Kidney epithelial cell (primary cell): ENCODE measurements at regions not wholly inside any gene's neighbourhood (a gene's known extent, or its start where the extent isn't known, plus 50 kb on each side); places are given as distances from the start of the nearest gene placed in this dataset.

ENCODE experiments used
- DNase-seq: peaks from one replicate; pipeline ENCODE4 v3.0.0-alpha.2; 2010; ENCODE audit warnings: low read depth
- H3K27me3 ChIP-seq: 2 replicates; pipeline ENCODE4 v1.6.0; 2011; ENCODE audit warnings: low read length; ENCODE audit not compliant: control insufficient read depth, insufficient read depth
- H3K36me3 ChIP-seq: 2 replicates; pipeline ENCODE4 v1.5.1; 2011; ENCODE audit warnings: low read length; ENCODE audit not compliant: control insufficient read depth, insufficient read depth
- H3K4me3 ChIP-seq: 2 replicates; pipeline ENCODE4 v1.5.1; 2011; ENCODE audit warnings: low read depth, mild to moderate bottlenecking, control low read depth, low read length
- TF ChIP-seq, protein P1 (sequence below): IDR thresholded peaks from 2 replicates; pipeline ENCODE4 v1.5.1; 2011; ENCODE audit warnings: mild to moderate bottlenecking, moderate library complexity, low read length, control low read depth, inconsistent platforms; ENCODE audit not compliant: insufficient read depth, poor library complexity, severe bottlenecking

DNA sequence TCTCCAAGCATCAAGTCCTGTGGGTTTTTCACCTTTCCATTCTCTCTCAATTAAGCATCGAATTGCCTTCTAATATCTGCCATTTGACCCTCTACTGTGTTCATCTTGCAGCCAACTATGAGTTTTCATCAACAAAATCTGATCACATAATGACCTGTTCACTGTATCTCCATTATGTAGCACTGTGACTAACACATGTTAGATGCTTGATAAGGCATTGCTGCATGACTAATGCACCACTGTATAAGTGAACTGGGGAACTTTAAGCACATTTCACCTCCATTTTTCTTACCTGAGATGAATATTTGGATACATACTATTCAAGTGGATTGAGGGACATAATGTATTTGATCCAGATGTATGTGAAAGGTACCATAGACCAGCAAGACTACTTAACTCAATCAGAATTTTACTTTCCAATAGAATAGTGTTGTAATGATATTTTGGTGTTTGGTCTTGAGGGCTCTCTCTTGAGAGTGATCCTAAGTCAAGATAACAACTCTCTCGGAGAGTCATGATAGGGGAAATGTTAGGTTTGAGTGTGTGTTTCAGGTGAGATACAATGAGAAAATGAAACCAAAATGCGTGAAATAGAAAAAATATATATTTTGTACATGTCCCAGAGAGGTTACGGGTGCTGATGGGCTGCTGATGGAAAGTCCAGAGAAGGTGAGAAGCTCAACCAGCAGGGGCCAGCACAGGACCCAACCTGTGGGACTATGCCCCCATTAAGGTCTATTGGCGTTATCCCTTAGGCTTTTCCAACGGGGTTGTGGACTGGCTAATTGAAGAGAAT, 60.2 kb upstream of the HS3ST1 start:
- TF ChIP-seq, protein P1, sequence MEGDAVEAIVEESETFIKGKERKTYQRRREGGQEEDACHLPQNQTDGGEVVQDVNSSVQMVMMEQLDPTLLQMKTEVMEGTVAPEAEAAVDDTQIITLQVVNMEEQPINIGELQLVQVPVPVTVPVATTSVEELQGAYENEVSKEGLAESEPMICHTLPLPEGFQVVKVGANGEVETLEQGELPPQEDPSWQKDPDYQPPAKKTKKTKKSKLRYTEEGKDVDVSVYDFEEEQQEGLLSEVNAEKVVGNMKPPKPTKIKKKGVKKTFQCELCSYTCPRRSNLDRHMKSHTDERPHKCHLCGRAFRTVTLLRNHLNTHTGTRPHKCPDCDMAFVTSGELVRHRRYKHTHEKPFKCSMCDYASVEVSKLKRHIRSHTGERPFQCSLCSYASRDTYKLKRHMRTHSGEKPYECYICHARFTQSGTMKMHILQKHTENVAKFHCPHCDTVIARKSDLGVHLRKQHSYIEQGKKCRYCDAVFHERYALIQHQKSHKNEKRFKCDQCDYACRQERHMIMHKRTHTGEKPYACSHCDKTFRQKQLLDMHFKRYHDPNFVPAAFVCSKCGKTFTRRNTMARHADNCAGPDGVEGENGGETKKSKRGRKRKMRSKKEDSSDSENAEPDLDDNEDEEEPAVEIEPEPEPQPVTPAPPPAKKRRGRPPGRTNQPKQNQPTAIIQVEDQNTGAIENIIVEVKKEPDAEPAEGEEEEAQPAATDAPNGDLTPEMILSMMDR: no peak
- Histone ChIP-seq H3K36me3 (no peaks in the 10 kb centered on the region), H3K4me3 (no peak overlapping the region), H3K27me3 (no peaks in the 10 kb centered on the region)
- no peak for DNase-seq

DNA sequence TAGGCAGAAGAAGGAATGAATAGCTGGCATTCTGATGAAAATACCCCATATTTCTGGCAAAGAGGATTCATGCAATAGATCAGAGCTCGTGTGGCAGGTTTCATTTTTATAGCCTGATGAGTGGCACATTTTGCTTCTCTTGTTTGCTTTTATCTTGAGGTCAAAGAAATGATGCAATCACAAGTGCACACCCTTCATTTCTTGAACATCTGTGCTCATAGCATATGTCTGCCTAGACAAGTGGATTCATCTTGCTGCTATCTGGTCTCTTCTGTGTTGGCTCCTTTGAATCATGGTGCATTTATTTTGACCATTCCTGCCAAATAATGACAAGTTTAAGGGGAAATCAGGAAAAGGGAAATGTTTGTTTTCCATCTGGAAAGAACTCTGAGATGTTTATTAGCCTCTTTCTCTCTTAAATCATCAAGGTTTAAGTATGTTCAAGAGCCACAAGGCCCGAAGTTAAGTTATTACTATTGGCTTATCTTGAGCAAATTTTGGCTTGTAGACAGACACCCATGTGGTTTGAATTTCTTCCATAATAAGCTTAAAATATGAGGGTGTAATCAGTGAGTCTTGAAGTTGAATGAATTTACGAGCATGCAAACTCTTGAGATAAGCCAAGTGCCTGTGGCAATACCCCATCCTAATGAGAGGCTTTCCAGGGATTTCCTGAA, 59.3 kb upstream of the HS3ST1 start:
- Histone ChIP-seq H3K36me3 (no peaks in the 10 kb centered on the region), H3K27me3 (no peaks in the 10 kb centered on the region), H3K4me3 (no peak overlapping the region)
- DNase-seq: no peak
- TF ChIP-seq, protein P1: no peak

DNA sequence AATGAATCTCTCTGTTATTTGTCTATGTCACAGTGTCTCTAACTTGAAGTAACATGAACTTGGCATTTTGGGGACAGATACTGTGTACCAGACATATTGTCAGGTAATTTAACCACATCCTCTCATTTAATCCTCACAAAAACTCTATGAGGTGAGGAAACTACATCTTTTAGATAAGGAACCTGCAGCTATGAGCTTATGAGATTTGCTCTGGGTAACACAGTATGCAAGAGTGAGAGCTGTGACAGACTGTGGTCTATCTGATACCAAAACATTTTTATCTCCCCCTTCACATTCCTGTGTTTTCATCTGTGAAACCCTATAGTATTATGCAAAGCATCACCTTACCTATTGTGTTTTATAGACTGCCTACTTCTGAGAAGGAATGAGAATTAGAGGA, 58.4 kb upstream of the HS3ST1 start:
- TF ChIP-seq, protein P1: no peak
- Histone ChIP-seq H3K36me3 (no peaks in the 10 kb centered on the region), H3K4me3 (no peak overlapping the region), H3K27me3 (no peaks in the 10 kb centered on the region)
- DNase-seq: no peak

DNA sequence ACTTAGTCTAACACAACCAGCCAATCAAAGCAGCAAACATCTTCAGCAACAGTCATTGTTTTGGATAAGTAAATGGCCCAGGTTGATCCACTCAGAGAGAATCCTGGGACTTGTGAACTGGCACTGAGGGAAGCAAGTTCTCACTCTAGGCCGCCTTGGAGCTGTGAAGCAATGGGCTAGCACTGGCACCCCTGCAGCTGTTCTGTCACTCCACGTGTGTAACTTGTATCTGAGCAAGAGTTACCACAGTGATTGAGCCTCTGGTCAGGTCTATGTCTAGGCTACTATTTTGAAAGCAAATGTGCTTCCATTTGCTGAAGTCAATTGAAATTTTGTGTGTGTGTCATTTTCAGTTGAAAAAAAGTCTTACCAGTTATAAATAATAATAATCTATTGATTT, 57.2 kb upstream of the HS3ST1 start:
- TF ChIP-seq, protein P1: no peak
- H3K36me3 ChIP-seq: no peaks in the 10 kb centered on the region

DNA sequence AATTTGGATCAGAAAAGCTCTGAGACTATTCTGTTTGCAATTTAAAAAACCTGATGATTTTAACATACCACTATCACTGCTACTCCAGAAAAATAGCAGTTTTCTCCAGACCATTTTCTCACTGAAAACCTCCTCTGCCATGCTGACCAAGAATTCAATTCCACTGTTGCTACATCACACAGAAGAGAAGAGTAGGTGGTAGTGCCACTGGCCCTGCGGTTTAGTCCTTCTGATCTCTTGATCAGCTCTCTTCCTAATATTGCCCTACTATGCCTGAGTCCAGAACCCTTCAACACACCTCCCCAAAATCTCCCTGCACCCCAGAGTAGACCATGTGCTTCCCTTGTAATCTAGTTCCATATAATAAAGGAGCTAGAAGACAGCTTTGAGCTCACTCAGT, 55.8 kb upstream of the HS3ST1 start:
- TF ChIP-seq, protein P1: no peak
- no peak for DNase-seq
- Histone ChIP-seq H3K27me3 (no peaks in the 10 kb centered on the region), H3K4me3 (no peak overlapping the region), H3K36me3 (no peaks in the 10 kb centered on the region)

More for the DNA sequence above, 57.2 kb upstream of the HS3ST1 start:
- H3K27me3 ChIP-seq: no peaks in the 10 kb centered on the region
- no peak for DNase-seq
- H3K4me3 ChIP-seq: no peak overlapping the region
